Activated CD8-positive, alpha-beta memory T cell treated with anti-CD3 and anti-CD28 coated beads for 48 hours (primary cell): ENCODE measurements at regions not wholly inside any gene's neighbourhood (a gene's known extent, or its start where the extent isn't known, plus 50 kb on each side); places are given as distances from the start of the nearest gene placed in this dataset.
"Not testable (repeated sequence)": the region's sequence is repeated elsewhere in the genome, so short reads cannot be mapped to it uniquely, and the experiment has no call there.

ENCODE experiments used
- DNase-seq, 3 experiments: peaks; one replicate each; pipeline ENCODE4 v3.0.0-alpha.2; 2020; ENCODE audit warnings: low read depth in 2 of 3, low spot score in 2 of 3

DNA sequence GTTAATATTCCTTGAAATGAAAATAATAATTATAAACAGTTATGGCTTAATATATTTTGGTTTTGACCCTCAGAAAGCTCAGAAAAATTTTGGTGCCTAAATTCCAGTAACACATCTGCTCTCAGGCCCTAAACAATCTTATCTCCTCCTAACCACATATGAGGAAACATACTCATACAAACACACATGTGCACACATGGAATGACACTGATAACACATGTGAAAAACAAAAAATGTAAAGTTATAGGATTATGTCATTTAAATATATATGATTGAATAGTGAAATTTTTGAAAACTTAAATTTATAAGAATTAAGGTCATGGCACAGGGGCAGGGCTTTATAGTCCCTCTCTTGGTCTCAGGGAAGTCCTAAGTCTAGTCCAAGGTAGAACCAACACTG is 127.2 kb upstream of the TRPC7 start:
- no peak for DNase-seq

DNA sequence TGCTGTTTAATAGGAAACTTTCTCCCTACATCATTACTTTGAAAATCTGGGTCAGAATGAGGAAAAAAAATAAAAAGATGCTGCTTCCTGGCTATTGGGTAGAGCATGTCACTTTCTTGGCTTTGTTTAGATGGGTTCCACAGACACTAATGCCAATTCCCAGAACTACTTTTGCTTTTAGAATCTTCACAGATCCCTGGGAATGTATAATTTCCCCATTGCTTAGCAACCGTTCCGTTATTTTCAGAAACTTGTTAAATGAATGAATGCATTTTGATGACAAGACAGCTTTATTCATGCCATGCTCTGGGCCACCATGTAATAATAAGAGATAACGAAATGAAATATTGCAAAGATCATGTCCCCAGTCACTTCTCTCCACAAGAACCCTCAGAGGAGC is 126.5 kb upstream of the TRPC7 start:
- no peak for DNase-seq

DNA sequence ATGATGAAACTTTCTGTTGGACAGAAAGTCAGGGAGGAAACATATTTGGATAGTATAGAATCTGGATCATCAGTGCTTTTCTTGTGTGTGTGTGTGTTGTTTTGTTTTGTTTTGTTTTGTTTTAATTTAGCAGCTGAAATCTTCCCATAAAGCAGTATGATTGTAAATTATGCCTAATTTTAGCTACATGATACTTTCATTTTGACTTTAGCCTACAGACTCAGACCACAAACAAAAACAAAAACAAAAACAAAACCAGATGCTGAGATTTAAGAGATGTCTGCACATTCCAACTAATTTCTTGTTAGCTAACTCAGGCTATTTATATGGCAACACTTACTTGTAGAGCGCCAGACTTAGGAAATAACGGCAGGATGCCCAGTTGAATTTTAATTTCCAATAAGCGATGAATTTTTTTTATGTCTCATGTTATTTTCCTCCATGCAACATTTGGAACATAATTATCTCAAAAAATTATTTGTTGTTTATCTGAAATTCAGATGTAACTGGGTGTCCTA is 119.5 kb upstream of the TRPC7 start:
- no peak for DNase-seq

DNA sequence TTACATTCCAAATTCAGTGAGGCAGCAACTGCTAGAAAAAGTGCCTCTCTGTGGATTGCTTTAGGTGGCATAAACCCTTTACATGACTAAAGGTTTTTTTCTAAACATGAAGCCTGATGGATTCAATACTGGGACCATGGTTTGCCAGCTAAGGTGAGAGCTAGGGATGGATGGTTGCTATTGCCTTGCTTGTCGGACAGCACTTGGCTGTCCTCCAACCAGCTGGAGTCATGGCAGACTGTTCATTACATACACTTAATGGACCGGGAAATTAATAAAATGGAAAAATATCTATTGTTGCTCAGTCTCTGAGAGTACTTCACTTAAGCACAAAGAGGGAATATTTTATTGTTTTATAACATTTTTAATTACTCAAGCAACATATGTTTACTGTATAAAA is 116.9 kb upstream of the TRPC7 start:
- DNase-seq, result no peak

DNA sequence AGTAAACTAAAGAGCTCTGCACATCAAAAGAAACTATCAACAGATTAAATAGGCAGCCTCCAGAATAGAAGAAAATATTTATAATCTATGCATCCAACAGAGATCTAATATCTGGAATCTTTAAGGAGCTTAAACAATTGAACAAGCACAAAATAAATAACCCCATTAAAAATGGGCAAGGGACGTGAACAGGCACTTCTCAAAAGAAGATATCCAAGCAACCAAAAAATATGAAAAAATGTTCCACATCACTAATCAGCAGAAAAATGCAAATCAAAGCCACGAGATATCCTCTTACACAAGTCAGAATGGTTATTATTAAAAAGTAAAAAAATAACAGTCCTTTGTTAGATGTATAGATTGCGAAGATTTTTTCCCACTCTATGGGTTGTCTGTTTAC is 109.1 kb upstream of the TRPC7 start:
- DNase-seq, result no peak

DNA sequence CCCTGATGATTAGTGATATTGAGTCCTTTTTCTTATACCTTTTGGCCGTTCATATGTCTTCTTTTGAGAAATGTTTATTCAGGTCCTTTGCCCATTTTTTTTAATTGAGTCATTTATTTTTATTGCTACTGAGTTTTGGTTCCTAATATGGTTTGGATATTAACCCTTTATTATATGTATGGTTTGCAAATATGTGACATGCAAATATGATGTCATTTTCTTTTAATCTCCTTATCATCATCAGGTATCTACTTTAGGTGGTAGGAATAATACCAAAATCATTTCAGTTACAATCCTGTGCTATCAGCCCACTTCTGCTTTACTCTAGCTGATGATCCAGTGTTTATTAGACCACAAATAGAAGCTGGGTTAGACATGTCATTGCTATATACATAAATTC is 102.3 kb upstream of the TRPC7 start:
- DNase-seq, result no peak

DNA sequence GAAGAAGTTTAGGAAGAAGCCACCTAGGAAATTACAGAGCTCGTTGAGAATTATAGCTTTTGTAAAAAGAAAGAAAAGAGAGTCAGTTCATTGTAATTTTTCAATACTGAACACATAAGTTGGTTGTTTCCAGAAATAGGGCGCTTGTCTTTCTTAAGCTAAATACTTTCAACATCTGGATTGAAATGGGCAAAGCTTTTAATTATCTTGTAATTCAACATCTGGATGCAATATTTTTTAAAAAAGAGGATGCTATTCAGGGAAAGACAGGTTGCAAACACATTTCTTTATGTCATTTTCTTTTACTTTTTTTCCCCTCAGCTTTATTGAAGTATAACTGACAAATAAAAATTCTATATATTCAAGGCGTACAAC is 100.7 kb upstream of the TRPC7 start:
- no peak for DNase-seq

DNA sequence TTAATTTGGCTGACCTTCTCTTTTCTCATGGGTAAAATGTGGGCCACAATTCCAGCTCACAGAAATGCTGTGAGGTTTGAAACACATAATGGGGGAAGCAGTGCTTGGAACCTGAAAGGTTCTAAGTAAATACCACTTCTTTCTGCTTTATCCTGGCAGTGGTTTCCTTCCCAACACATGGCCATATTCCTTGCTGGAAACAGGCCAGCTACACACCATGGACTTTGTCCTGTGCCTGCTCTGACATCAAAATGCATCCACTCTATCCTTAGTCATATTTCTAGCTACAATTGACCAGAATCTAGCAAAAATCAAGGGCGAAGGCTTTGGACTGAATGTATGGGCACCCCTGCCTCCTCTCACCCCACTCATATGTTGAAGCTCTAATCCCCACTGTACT is 93.1 kb upstream of the TRPC7 start:
- DNase-seq, result no peak

DNA sequence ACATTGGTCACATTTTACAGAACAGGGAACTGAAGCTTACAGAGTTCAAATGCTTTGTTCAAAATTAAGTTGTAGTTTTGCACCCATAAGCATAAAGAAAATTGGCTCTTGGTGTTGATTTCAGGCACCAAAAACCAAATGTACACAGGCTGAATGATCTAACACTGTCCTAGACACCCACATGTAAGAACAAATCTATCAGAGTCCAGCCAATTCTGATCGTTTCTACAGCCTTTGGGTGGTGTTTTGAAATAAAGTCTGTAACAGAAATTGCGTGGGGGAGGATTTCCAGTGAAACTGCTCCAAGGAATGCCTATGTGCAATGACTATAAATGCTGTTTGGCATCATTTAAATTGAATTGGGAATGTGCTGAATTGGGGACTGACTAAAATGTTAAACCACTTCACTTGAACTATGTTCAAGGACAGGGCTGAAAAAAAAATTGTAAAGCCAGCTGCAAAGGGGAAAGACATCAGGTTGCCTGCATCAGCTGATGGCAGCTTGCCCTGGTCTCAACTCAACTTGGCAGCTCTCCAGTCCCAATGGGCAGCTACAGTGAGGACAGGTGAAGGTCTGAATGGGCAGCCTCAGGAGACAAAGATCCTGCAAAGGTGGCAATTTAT is 92.2 kb upstream of the TRPC7 start:
- DNase-seq, result no peak

DNA sequence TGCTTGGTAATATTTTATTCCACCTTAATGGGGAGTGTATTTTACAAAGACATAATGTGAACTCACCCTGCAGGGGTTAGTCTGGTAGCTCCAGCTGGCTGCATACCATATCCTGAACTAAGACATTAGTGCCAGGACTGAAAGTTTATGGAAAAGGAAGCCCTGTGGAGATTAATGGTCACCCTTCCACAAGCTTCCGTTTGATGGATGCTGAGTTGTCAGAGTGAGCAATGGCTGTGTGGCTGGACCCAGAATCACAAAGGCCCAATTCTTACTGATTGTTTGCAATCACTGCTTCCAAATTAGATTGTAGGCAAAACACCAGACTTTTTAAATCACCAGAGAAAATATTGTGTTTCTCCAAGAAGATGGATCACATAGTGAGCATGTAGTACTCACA is 90.1 kb upstream of the TRPC7 start:
- DNase-seq, result no peak

DNA sequence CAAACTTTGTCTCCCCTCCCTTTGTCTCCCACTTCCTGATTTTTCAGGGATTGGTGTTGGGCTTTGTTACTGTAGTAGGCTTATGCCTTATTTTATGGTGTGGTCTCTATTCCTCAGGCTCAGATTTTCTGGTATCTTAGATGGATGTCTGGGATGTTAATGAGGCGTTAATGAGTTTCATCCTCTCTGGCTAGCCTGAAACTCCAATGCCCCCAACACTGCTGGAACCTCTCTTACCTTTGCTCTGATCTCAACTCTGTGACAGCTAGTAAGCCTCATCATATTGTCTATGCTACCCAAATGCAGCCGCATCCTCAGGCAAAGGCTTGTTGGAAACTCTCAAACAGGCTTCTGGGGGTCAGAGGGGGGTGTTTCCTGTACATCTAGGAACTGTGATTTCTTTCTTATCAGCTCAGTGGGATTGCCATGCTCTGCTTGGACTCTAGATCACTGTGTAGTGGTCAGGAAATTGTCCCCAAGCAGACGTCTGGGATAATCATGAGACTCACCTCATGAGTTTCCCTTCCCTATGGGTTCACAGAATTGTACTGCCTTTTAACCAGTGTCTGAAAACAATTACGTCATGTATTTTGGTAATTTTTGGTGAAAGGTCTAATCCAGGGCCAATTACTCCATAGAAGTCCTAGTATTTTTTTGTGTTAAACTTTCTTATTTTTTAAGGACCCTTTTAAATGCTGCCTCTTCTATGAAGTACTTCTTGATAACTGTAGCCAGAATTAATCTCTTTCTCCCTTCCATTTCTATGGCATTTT is 88.8 kb upstream of the TRPC7 start:
- DNase-seq, result no peak

DNA sequence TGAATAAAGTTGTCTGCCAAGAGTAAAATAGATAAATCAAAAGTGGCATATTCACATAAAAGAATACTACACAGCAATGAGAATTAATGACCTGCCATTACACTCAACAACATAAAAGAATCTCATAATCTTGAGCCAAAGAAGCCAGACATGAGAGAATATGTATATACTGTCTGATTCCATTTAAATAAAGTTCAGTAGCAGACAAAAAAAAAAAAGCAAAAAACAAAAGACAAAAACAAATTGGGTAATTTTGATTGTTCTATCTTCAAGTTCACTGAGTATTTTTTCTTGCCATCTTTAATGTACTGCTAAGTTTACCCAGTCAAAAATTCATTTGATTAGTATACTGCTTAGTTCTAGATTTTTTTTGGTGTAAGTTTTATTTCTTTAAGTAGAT is 87.9 kb upstream of the TRPC7 start:
- no peak for DNase-seq

DNA sequence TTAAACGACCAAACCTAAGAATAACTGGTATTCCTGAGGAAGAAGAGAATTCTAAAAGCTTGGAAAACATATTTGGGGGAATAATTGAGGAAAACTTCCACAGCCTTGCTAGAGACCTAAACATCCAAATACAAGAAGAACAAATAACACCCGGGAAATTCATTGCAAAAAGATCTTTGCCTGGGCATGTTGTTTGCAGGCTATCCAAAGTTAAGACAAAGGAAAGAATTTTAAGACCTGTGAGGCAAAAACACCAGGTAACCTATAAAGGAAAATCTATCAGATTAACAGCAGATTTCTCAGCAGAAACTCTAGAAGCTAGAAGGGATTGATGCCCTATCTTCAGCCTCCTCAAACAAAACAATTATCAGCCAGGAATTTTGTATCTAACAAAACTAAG is 82.2 kb upstream of the TRPC7 start:
- not testable (repeated sequence) for DNase-seq

DNA sequence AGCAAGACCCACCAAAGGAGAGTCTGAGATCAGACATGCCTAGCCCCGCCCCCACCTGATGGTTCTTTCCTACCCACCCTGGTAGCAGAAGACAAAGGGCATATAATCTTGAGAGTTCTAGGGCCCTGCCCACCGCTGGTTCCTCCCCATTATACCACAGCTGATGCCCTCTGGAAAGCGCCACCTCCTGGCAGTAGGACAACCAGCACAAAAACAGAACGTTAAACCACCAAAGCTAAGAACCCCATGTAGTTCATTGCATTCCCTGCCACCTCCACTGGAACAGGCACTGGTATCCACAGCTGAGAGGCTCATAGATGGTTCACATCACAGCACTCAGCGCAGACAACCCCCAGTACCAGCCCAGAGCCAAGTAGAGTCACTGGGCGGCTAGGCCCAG is 81.2 kb upstream of the TRPC7 start:
- no peak for DNase-seq

DNA sequence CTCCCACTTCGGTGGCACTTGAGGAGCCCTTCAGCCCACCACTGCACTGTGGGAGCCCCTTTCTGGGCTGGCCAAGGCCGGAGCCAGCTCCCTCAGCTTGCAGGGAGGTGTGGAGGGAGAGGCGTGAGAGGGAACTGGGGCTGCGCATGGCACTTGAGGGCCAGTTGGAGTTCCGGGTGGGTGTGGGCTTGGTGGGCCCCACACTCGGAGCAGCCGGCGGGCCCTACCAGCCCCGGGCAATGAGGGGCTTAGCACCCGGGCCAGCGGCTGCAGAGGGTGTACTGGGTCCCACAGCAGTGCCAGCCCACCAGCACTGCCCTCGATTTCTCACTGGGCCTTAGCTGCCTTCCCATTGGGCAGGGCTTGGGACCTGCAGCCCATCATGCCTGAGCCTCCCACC is 78.8 kb upstream of the TRPC7 start:
- DNase-seq, result not testable (repeated sequence)

DNA sequence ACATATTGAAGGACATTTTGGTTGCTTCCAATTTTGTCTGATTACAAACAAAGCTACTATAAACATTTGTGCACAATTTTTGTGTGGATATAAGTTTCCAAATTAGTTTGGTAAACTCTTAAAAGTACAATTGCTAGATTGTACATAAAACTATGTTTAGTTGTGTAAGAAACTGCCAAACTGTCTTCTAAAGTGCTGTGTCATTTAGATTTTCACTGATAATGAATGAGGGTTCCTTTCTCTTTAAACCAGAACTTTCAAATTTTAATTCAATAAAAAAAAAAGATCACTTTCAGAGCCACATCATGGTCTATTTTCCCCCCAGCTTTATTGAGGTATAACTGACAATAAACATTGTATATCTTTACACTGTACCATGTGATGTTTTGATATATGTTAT is 74.0 kb upstream of the TRPC7 start:
- DNase-seq, result no peak

DNA sequence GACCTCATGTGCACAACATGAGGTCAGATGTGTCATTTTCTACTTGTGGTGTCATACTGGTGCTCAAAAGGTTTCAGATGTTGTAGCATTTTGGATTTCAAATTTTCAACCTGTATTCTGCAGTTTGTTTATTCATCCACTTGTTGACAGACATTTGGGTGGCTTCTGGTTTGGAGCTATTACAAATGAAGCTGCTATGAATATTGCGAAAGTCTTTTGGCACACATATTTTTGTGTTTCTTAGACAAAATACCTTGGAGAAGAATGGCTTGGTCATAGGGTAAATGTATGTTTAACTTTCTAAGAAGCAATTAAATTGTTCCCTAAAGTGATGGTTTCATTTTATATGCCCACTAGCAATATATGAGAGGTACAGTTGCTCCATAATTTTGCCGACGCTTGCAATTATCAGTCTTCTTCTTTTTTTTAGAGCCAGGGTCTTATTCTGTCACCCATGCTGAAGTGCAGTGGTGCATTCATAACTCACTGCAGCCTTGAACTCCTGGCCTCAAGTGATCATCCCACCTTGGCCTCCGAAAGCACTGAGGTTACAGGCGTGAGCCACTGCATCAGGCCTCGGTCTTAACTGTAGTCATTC is 70.7 kb upstream of the TRPC7 start:
- DNase-seq, result no peak

DNA sequence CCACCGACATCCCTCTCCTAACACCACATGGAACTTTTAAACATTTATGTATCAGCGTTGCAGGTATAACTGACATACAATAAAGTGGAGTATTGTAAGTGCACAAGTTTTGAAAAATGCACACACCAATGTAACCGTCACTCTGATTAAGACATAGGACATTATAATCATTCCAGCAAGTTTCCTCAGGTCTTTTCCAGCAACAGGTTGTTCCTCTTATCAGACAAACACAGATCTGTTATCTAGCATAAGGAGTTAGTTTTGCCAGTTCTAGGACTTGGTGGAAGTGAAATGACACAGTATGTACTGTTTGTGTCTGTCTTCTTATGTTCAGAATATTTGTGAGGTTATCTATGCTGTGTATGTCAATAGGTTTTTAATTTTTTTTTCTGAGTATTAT is 69.5 kb upstream of the TRPC7 start:
- no peak for DNase-seq

DNA sequence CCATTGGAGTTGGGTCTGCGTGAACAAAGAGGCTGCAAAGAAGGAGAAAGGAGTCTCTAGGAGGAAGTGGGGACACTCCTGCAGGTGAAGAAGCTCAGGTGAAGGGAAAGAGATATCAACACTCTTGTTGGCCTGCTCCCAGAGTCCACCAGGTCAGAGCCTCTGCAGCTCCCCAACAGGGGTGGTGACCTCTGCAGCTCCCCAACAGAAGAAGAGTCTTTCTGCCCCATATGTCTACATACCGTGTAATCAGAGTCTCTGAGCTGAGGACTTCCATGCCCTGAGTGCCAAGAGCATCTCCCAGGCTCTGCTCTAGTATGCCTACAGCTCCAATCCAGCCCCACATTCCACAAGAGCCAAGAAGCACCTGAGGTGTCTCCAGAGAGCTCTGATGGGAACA is 67.4 kb upstream of the TRPC7 start:
- no peak for DNase-seq

DNA sequence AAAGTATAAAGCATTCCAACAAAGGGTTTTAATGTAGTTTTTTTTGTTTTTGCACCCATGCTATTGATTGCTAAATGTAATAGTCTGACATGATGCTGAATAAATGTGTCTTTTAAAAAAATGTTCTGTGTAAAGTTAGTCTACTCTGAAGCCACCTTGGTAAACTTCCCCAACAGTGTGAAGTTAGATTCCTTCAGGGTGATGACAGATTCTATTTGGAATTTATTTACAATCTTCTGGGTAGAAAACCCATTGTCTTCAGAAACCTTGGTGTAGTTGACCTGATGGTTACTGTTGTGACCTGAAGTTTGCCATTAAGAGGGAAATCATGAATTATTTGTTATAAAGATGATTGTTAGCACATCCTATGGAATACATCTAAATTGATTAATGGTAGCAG is 64.7 kb upstream of the TRPC7 start:
- no peak for DNase-seq

DNA sequence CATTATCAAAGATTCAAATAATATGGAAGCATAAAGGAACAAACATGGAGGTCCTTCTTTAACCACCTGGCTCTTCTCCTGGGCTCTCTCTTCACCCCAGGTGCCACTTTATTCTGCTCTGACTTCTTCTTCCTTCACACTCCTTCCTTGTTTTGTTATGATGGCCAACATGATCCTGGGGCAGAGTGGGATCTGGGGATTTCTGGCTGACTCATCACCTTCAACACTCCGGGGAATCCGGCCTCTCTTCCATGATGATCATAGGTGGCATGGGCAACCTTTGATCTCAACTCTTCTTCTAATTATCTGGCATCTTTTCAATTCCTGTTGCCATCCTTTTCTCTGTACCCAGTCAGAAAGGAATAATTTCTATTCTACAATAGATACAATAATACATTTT is 62.1 kb upstream of the TRPC7 start:
- no peak for DNase-seq

DNA sequence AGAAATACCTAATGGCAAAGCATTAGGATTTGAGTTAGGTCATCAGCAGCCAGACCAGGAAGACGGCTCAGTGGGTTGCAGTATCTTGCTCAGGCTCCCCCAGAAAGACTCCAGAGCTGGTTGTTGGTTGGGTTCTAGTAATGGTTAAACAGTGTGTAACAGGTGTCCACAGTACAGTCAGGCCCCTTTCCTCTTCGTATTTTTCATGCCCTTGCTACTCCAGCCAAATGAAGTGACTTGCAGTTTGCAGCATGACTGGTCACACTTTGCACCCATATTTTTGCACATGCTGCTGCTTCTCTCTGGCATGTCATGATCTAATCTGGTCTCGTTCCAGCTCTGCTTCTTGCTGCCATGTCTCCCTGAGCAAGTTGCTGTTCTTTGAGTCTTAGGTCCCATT is 60.6 kb upstream of the TRPC7 start:
- no peak for DNase-seq
